ENCODE measurements at regions not wholly inside any gene's neighbourhood (a gene's known extent, or its start where the extent isn't known, plus 50 kb on each side); places are given as distances from the start of the nearest gene placed in this dataset.

- DNase-seq (ENCODE audit: low spot score) = no peak
Measured at GRCh38 chr2:147711031-147711430, 133.8 kb upstream of the ACVR2A start.

GRCh38 chr2:147709655-147710054, 135.2 kb upstream of the ACVR2A start:
- no peak for DNase-seq (ENCODE audit: low spot score)

GRCh38 chr2:147703171-147703570, 141.7 kb upstream of the ACVR2A start:
- no peak for DNase-seq (ENCODE audit: low spot score)

GRCh38 chr2:147698166-147698565, 146.7 kb upstream of the ACVR2A start:
- no peak for DNase-seq (ENCODE audit: low spot score)

- DNase-seq (ENCODE audit: low spot score) = no peak
Measured at GRCh38 chr2:147696426-147696825, 148.4 kb upstream of the ACVR2A start.

- no peak for DNase-seq (ENCODE audit: low spot score)
Measured at GRCh38 chr2:147689220-147689909, 155.5 kb upstream of the ACVR2A start.

GRCh38 chr2:147688242-147688641, 156.6 kb upstream of the ACVR2A start:
- no peak for DNase-seq (ENCODE audit: low spot score)

- DNase-seq (ENCODE audit: low spot score) = no peak
Measured at GRCh38 chr2:147686365-147686764, 158.5 kb upstream of the ACVR2A start.

- no peak for DNase-seq (ENCODE audit: low spot score)
Measured at GRCh38 chr2:147684903-147685302, 159.9 kb upstream of the ACVR2A start.

GRCh38 chr2:147683380-147683779, 161.4 kb upstream of the ACVR2A start:
- DNase-seq (ENCODE audit: low spot score) = no peak

- DNase-seq (ENCODE audit: low spot score) = no peak
Measured at GRCh38 chr2:147681093-147681492, 163.7 kb upstream of the ACVR2A start.

GRCh38 chr2:147679955-147680531, 164.8 kb upstream of the ACVR2A start:
- no peak for DNase-seq (ENCODE audit: low spot score)

- DNase-seq (ENCODE audit: low spot score) = no peak
Measured at GRCh38 chr2:147679191-147679954, 165.5 kb upstream of the ACVR2A start.

GRCh38 chr2:147665105-147665504, 179.7 kb upstream of the ACVR2A start:
- no peak for DNase-seq (ENCODE audit: low spot score)

GRCh38 chr2:147663962-147664361, 180.9 kb upstream of the ACVR2A start:
- DNase-seq (ENCODE audit: low spot score) = no peak

GRCh38 chr2:147663153-147663961, 181.5 kb upstream of the ACVR2A start:
- no peak for DNase-seq (ENCODE audit: low spot score)

GRCh38 chr2:147662221-147662620, 182.6 kb upstream of the ACVR2A start:
- DNase-seq (ENCODE audit: low spot score) = no peak

GRCh38 chr2:147660680-147661079, 184.1 kb upstream of the ACVR2A start:
- DNase-seq (ENCODE audit: low spot score) = no peak

GRCh38 chr2:147659051-147659450, 185.8 kb upstream of the ACVR2A start:
- DNase-seq (ENCODE audit: low spot score) = no peak

GRCh38 chr2:147657086-147658000, 187.5 kb upstream of the ACVR2A start:
- DNase-seq (ENCODE audit: low spot score) = no peak

- DNase-seq (ENCODE audit: low spot score) = no peak
Measured at GRCh38 chr2:147649998-147650397, 194.8 kb upstream of the ACVR2A start.

Measured in SK-N-DZ (cell line).